ENCODE measurements at regions not wholly inside any gene's neighbourhood (a gene's known extent, or its start where the extent isn't known, plus 50 kb on each side); places are given as distances from the start of the nearest gene placed in this dataset.

DNA sequence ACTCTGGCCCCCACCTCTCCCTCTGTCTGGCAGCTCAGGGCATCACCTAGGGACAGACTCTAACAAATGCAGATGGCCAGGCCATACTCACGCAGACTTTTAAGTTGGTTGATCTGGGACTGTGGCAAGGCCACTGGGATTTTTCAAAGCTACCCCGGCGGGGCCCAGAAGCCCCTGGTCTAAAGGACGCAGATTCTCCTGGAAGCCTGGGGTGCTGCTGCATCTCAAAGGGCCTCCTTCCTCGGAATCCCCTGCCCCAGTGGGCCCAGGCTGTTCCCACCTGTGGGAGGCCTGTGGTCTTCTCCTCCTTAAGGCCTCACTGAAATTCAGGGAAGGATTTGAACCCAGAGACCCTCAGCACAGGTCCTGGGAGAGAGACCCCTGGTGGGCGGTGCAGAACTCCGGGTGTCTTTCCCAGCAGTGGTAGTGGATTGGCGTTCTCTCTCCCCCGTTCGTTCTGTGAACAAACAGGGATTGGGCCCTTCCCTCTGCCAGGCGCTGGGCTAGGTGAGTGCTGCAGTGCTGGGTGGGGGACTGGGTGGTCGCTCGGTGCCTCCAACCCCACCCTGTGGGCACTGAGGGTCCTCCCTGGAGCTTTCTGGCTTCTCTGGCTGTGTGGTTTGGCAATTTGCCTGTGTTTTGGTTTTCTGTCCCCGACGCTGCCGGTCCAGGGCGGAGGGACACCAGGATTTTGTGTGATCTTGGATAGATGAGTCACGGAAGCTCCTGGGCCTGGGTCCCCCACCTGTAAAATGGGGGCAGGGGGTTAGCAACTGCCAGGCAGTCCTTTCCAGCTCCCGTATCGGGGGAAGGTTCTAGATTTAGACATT lies 160.5 kb upstream of the GSE1 start:
- no peak overlapping the region for H3K4me3 ChIP-seq
- no peak overlapping the region for H3K27ac ChIP-seq
- intact Hi-C loops (cut with DNase I; ENCODE audit: low total_unique reads): no loop called here
- H3K4me1 ChIP-seq: peaks cover 5 to 10% of the 10 kb centered on the region in 2 donors
- H3K27me3 ChIP-seq: no peaks in the 10 kb centered on the region
- DNase-seq: no peak
- H3K36me3 ChIP-seq: no peaks in the 10 kb centered on the region
- no peaks in the 10 kb centered on the region for H3K9me3 ChIP-seq
- no peak for TF ChIP-seq POLR2A (IDR thresholded peaks at IDR 0.05)
- TF ChIP-seq, protein P1, sequence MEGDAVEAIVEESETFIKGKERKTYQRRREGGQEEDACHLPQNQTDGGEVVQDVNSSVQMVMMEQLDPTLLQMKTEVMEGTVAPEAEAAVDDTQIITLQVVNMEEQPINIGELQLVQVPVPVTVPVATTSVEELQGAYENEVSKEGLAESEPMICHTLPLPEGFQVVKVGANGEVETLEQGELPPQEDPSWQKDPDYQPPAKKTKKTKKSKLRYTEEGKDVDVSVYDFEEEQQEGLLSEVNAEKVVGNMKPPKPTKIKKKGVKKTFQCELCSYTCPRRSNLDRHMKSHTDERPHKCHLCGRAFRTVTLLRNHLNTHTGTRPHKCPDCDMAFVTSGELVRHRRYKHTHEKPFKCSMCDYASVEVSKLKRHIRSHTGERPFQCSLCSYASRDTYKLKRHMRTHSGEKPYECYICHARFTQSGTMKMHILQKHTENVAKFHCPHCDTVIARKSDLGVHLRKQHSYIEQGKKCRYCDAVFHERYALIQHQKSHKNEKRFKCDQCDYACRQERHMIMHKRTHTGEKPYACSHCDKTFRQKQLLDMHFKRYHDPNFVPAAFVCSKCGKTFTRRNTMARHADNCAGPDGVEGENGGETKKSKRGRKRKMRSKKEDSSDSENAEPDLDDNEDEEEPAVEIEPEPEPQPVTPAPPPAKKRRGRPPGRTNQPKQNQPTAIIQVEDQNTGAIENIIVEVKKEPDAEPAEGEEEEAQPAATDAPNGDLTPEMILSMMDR (IDR thresholded peaks at IDR 0.05): no peak

DNA sequence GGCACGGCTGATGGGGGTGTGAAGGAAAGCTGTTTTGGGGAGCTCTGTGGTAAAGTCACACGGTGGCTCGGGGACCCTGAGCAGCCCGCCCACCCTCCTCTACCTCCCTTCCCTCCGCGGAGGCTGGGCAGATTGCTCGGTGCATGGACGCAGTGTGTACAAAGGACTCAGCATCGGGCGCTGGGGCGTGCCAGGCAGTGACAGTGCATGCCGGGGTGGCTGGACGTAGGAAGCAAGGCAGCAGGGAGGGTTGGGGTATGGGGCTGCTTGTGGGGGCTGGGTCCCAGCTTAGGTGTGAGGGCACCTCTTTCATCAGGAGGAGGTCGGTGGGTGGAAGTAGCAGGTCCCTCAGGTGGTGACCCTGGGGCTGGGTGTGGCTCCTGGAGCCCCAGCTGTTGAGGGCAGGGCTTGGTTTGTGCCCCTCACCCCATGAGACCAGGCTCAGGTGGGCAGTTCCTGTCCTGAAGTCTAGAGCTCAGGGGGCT lies 159.9 kb upstream of the GSE1 start:
- intact Hi-C loops (cut with DNase I; ENCODE audit: low total_unique reads): no loop called here
- H3K27ac ChIP-seq: no peak overlapping the region
- DNase-seq: no peak
- H3K9me3 ChIP-seq: no peaks in the 10 kb centered on the region
- no peak for TF ChIP-seq POLR2A (IDR thresholded peaks at IDR 0.05)
- TF ChIP-seq, protein P1 (IDR thresholded peaks at IDR 0.05): no peak
- H3K36me3 ChIP-seq: no peaks in the 10 kb centered on the region
- H3K4me3 ChIP-seq: no peak overlapping the region
- no peaks in the 10 kb centered on the region for H3K27me3 ChIP-seq
- H3K4me1 ChIP-seq: peaks cover 5 to 10% of the 10 kb centered on the region in 2 donors

DNA sequence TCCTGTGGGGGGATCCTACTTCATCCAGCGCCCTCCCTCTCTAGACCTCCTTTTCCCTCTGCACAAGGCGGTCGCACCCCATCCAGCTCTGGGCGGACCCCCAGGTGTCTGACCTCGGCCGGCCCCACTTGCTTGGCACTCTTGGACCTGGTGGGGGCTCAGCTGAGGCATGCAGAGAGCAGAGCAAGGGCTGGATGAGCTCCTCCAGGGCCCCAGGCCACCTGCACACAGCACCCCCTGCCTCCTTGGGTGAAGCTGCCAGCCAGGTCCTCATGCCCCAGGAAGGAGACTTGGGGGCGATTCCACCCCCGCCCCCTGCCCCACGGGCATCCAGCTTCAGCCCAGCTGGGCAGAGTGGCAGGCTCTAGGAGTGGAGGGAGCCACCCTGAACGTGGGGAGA lies 159.4 kb upstream of the GSE1 start:
- TF ChIP-seq, protein P1 (IDR thresholded peaks at IDR 0.05): no peak
- TF ChIP-seq POLR2A (IDR thresholded peaks at IDR 0.05): no peak
- Histone ChIP-seq H3K4me1 (peaks cover 5 to 10% of the 10 kb centered on the region in 2 donors), H3K27me3 (no peaks in the 10 kb centered on the region), H3K9me3 (no peaks in the 10 kb centered on the region), H3K27ac (no peak overlapping the region), H3K36me3 (no peaks in the 10 kb centered on the region), H3K4me3 (no peak overlapping the region)
- intact Hi-C loops (cut with DNase I; ENCODE audit: low total_unique reads): no loop called here
- no peak for DNase-seq

DNA sequence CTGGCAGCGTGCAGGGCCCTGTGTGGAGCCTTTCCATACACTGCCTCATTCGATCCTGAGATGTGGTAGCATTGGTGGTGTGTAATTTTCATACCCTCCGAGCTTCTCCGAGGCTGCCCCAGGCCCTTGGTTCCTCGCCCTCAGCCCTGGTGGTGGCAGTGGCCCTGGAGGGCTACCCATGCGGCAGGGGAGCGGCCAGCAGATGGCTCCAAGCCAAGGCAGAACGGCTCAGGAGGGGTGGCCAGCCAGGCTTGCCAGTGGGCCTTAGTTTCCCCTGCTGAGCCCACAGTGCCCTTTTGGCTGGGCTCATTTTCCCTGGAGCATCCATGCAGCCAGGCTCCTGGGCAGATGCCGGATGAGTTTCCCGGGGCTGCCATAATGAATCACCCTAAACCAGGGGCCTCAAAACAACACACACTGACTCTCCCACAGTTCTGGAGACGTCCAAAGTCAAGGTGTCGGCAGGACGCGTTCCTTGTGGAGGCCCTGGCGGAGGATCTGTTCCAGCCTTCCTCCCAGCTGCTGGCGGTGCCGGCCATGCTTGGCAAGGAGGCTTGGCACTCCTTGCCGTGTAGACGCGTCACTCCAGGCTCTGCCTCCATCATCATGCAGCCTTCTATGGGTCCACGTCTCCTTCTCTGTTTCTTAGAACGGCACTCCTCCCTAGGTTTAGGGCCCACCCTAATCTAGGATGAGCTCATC lies 158.8 kb upstream of the GSE1 start:
- TF ChIP-seq, protein P1 (IDR thresholded peaks at IDR 0.05): no peak
- TF ChIP-seq POLR2A (IDR thresholded peaks at IDR 0.05): no peak

DNA sequence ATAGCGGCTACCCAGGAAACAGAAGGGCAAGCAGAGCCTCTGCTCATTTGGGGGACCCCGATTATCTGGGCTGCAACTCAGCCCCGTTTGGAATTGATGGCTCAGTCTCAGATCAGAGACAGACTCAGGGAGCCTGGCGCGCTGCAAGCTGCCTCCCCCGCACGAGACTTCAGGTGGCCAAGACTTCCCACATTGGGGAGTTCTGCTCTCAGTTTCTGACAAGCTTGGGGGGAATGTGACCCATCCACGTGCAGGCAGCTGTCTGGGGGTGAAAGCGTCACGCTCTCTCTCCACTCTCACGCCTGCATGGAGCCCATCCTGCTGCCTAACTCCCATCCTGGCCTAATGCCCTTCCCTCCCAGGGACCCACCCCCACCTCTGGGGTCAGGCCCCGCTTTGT lies 157.6 kb upstream of the GSE1 start:
- no peaks in the 10 kb centered on the region for H3K27me3 ChIP-seq
- no peaks in the 10 kb centered on the region for H3K36me3 ChIP-seq
- no peaks in the 10 kb centered on the region for H3K9me3 ChIP-seq
- TF ChIP-seq POLR2A (IDR thresholded peaks at IDR 0.05): no peak
- TF ChIP-seq, protein P1 (IDR thresholded peaks at IDR 0.05): no peak
- peak; percentile 66 to 78 for DNase-seq
- intact Hi-C loops (cut with DNase I; ENCODE audit: low total_unique reads): no loop called here
- H3K27ac ChIP-seq: peak overlapping the region in 1 of 2 donors; percentile 12
- H3K4me3 ChIP-seq: no peak overlapping the region
- peaks cover 14 to 22% of the 10 kb centered on the region in 2 donors for H3K4me1 ChIP-seq

More for the DNA sequence above, 158.8 kb upstream of the GSE1 start:
- no peak overlapping the region for H3K27ac ChIP-seq
- no peaks in the 10 kb centered on the region for H3K36me3 ChIP-seq
- no peak for DNase-seq
- no peak overlapping the region for H3K4me3 ChIP-seq
- intact Hi-C loops (cut with DNase I; ENCODE audit: low total_unique reads): no loop called here
- no peaks in the 10 kb centered on the region for H3K27me3 ChIP-seq
- no peaks in the 10 kb centered on the region for H3K9me3 ChIP-seq
- peaks cover 10% of the 10 kb centered on the region in 2 donors for H3K4me1 ChIP-seq

Measured in uterus (tissue), 3 donors.